Liver (tissue), 8 donors: ENCODE measurements at regions not wholly inside any gene's neighbourhood (a gene's known extent, or its start where the extent isn't known, plus 50 kb on each side); places are given as distances from the start of the nearest gene placed in this dataset.

Experiments
- DNase-seq: peaks from one replicate; pipeline ENCODE4 v3.0.0-alpha.2; 2017; ENCODE audit warnings: low spot score
- H3K27ac ChIP-seq, 2 donors: one replicate each; pipeline ENCODE4 v1.7.0; 2013; ENCODE audit warnings: inconsistent platforms in 2 of 2, low read length in 2 of 2, control low read depth in 1 of 2, low read depth in 1 of 2, mild to moderate bottlenecking in 1 of 2
- H3K27me3 ChIP-seq, 4 donors: one replicate each; pipeline versions ENCODE4 v1.6.1 to v1.7.0; 2013; ENCODE audit warnings: low read length in 3 of 4, inconsistent platforms in 1 of 4, mild to moderate bottlenecking in 1 of 4, moderate library complexity in 1 of 4; ENCODE audit not compliant: control insufficient read depth in 4 of 4, insufficient read depth in 4 of 4
- H3K36me3 ChIP-seq, 4 donors: one replicate each; pipeline versions ENCODE4 v1.6.1 to v1.7.0; 2013; ENCODE audit warnings: low read length in 3 of 4, mild to moderate bottlenecking in 3 of 4, low read depth in 1 of 4, moderate library complexity in 1 of 4; ENCODE audit not compliant: control insufficient read depth in 4 of 4, insufficient read depth in 3 of 4
- H3K4me1 ChIP-seq, 4 donors: one replicate each; pipeline versions ENCODE4 v1.6.1 to v1.7.0; 2013; ENCODE audit warnings: low read length in 3 of 4, mild to moderate bottlenecking in 3 of 4, moderate library complexity in 1 of 4; ENCODE audit not compliant: control insufficient read depth in 4 of 4, insufficient read depth in 4 of 4
- H3K4me3 ChIP-seq, 3 donors: one replicate each; pipeline versions ENCODE4 v1.6.1 to v1.7.0; 2013; ENCODE audit warnings: low read length in 3 of 3, control low read depth in 1 of 3, low read depth in 1 of 3, mild to moderate bottlenecking in 1 of 3
- H3K9ac ChIP-seq, 2 donors: one replicate each; pipeline ENCODE4 v1.7.0; 2013; ENCODE audit warnings: low read length in 2 of 2, mild to moderate bottlenecking in 2 of 2, moderate library complexity in 2 of 2, control low read depth in 1 of 2, low read depth in 1 of 2
- H3K9me3 ChIP-seq, 4 donors: one replicate each; pipeline versions ENCODE4 v1.6.1 to v1.7.0; 2013; ENCODE audit warnings: low read length in 3 of 4; ENCODE audit not compliant: control insufficient read depth in 4 of 4
- CTCF ChIP-seq: fragments of 150-350 bp; IDR thresholded peaks from 2 replicates; pipeline ENCODE4 v1.5.1; 2017; ENCODE audit warnings: improper control_type of control experiment, low read depth, low read length; ENCODE audit not compliant: missing input control
- EGR1 ChIP-seq, 2 donors: IDR thresholded peaks; 2 replicates each; pipeline ENCODE4 v1.6.1; 2016 to 2018; ENCODE audit warnings: antibody characterized with exemption in 2 of 2, low read depth in 2 of 2
- FOXA2 ChIP-seq: IDR thresholded peaks from 2 replicates; pipeline ENCODE4 v1.6.1; 2016; ENCODE audit warnings: antibody characterized with exemption
- GABPA ChIP-seq, 2 donors: IDR thresholded peaks in 1 of 2; conservative IDR thresholded peaks in 1 of 2; 2 replicates each; pipeline ENCODE4 v1.6.1; 2016; ENCODE audit warnings: antibody characterized with exemption in 2 of 2, mild to moderate bottlenecking in 1 of 2, moderate library complexity in 1 of 2
- HNF4G ChIP-seq: IDR thresholded peaks from 2 replicates; pipeline ENCODE4 v1.6.1; 2016; ENCODE audit warnings: antibody characterized with exemption
- JUND ChIP-seq, 2 donors: IDR thresholded peaks; 2 replicates each; pipeline ENCODE4 v1.6.1; 2016; ENCODE audit warnings: antibody characterized with exemption in 2 of 2
- NR2F2 ChIP-seq: IDR thresholded peaks from 2 replicates; pipeline ENCODE4 v1.6.1; 2016; ENCODE audit warnings: antibody characterized with exemption
- RAD21 ChIP-seq, 2 donors: IDR thresholded peaks; 2 replicates each; pipeline ENCODE4 v1.6.1; 2016; ENCODE audit warnings: antibody characterized with exemption in 2 of 2, mild to moderate bottlenecking in 2 of 2
- REST ChIP-seq: IDR thresholded peaks from 2 replicates; pipeline ENCODE4 v1.6.1; 2016; ENCODE audit warnings: antibody characterized with exemption, mild to moderate bottlenecking
- RXRA ChIP-seq, 2 donors: IDR thresholded peaks; 2 replicates each; pipeline ENCODE4 v1.6.1; 2017 to 2018; ENCODE audit warnings: antibody characterized with exemption in 2 of 2, mild to moderate bottlenecking in 1 of 2
- YY1 ChIP-seq: IDR thresholded peaks from 2 replicates; pipeline ENCODE4 v1.6.1; 2016; ENCODE audit warnings: antibody characterized with exemption, mild to moderate bottlenecking
- ZBTB33 ChIP-seq: IDR thresholded peaks from 2 replicates; pipeline ENCODE4 v1.6.1; 2016; ENCODE audit warnings: antibody characterized with exemption
- WGBS: extraction: QIAGEN DNeasy Blood & Tissue Kit; methylation state at CpG from one replicate; pipeline ENCODE4 v1.1.7; 2013; 5-methylcytosine and 5-hydroxymethylcytosine counted together
- donor health status: healthy.
- donor health status: healthy.
- donor health status: healthy.
- donor health status: healthy.
- donor health status: healthy.

- no peak for TF ChIP-seq FOXA2
- no peak for TF ChIP-seq GABPA (IDR thresholded peaks at IDR 0.05 in 1 of 2, conservative IDR thresholded peaks at IDR 0.05 in 1 of 2)
Measured at GRCh38 chr3:147963711-147964110, 554.5 kb downstream of the ZIC1 start (continued).

GRCh38 chr3:147975165-147975564, 566.0 kb downstream of the ZIC1 start:
- TF ChIP-seq JUND (IDR thresholded peaks at IDR 0.05) (no peak), HNF4G (no peak), CTCF (no peak), YY1 (no peak), EGR1 (IDR thresholded peaks at IDR 0.05; ENCODE audit: low read depth in 2 of 2) (no peak), ZBTB33 (no peak), NR2F2 (no peak), FOXA2 (no peak), RXRA (IDR thresholded peaks at IDR 0.05) (no peak)
- no peaks in the 10 kb centered on the region for H3K9me3 ChIP-seq
- DNase-seq = no peak
- no peaks in the 10 kb centered on the region for H3K27me3 ChIP-seq
- H3K27ac ChIP-seq = no peak overlapping the region
- WGBS = 90% methylated on average over 1 of the region's 1 CpG
- no peak overlapping the region for H3K4me3 ChIP-seq
- no peaks in the 10 kb centered on the region for H3K4me1 ChIP-seq
- no peaks in the 10 kb centered on the region for H3K36me3 ChIP-seq
- H3K9ac ChIP-seq = no peak overlapping the region

- Histone ChIP-seq H3K9me3 (no peaks in the 10 kb centered on the region), H3K27ac (no peak overlapping the region), H3K4me3 (no peak overlapping the region), H3K9ac (no peak overlapping the region), H3K4me1 (no peaks in the 10 kb centered on the region), H3K27me3 (no peaks in the 10 kb centered on the region), H3K36me3 (no peaks in the 10 kb centered on the region)
- no peak for TF ChIP-seq RXRA (IDR thresholded peaks at IDR 0.05)
- no peak for TF ChIP-seq REST
- no peak for TF ChIP-seq ZBTB33
- no peak for TF ChIP-seq RAD21 (IDR thresholded peaks at IDR 0.05)
- no peak for TF ChIP-seq JUND (IDR thresholded peaks at IDR 0.05)
- no peak for DNase-seq
- 90% methylated on average over 1 of the region's 1 CpG for WGBS
Measured at GRCh38 chr3:147977001-147977400, 567.8 kb downstream of the ZIC1 start.
